Activated naive CD8-positive, alpha-beta T cell treated with anti-CD3 and anti-CD28 coated beads, Interleukin-2, amount 10 ng/mL, durations not matched to agents 7 days and 5 days (primary cell): ENCODE measurements at regions not wholly inside any gene's neighbourhood (a gene's known extent, or its start where the extent isn't known, plus 50 kb on each side); places are given as distances from the start of the nearest gene placed in this dataset.

Source experiments
- ATAC-seq: fragments of 150-1000 bp; cut with Tn5 transposase; one replicate; pipeline ENCODE4 v1.10.0; 2021; ENCODE audit warnings: low read depth, moderate library complexity
- POLR2A ChIA-PET: fragments of 350-600 bp; sonication (Branson Sonifier 250); formaldehyde crosslinking; loops from one replicate; lab custom pipeline; 2021; ENCODE audit warnings: antibody characterized with exemption; lab: Charles Lee
- DNase-seq: peaks from one replicate; pipeline ENCODE4 v3.0.0; 2021
- H3K27ac Mint-ChIP-seq: one replicate; pipeline ENCODE4 v1.8.0; 2022; ENCODE audit warnings: mild to moderate bottlenecking, mixed read lengths
- H3K27me3 Mint-ChIP-seq: one replicate; pipeline ENCODE4 v1.8.0; 2022; ENCODE audit warnings: mild to moderate bottlenecking, moderate library complexity, mixed read lengths
- H3K36me3 Mint-ChIP-seq: one replicate; pipeline ENCODE4 v1.8.0; 2021; ENCODE audit warnings: mild to moderate bottlenecking, mixed read lengths
- H3K4me1 Mint-ChIP-seq: one replicate; pipeline ENCODE4 v1.8.0; 2021; ENCODE audit warnings: mixed read lengths
- H3K4me3 Mint-ChIP-seq: one replicate; pipeline ENCODE4 v1.8.0; 2022; ENCODE audit warnings: mild to moderate bottlenecking, moderate library complexity, mixed read lengths
- H3K9me3 Mint-ChIP-seq: one replicate; pipeline ENCODE4 v1.8.0; 2021; ENCODE audit warnings: mixed read lengths

DNA sequence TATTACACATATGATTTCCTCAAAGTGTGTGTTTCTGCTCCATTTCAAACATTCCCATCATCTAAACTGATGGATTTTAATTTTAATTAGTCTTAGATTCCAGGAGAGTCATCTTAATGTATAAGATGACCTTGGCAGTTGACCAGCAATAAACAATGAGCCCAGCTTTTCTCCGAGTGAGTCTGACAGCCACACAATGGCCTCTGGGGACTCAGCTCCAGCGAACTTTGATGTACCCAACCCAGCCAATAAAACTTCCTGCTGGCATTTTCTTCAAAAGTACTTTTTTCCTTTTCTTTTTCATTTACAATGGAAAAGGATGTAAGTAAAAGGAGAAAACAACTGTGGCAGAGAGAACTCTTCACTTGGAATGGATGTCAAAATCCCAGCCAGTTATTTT lies 139.1 kb upstream of the CTBP2 start:
- Mint-ChIP-seq H3K27me3 (no peaks in the 10 kb centered on the region), H3K9me3 (peaks cover 2% of the 10 kb centered on the region), H3K4me3 (no peak overlapping the region), H3K4me1 (no peaks in the 10 kb centered on the region), H3K36me3 (no peaks in the 10 kb centered on the region), H3K27ac (no peak overlapping the region)
- no peak for ATAC-seq
- no peak for DNase-seq
- POLR2A ChIA-PET = no interaction called here

DNA sequence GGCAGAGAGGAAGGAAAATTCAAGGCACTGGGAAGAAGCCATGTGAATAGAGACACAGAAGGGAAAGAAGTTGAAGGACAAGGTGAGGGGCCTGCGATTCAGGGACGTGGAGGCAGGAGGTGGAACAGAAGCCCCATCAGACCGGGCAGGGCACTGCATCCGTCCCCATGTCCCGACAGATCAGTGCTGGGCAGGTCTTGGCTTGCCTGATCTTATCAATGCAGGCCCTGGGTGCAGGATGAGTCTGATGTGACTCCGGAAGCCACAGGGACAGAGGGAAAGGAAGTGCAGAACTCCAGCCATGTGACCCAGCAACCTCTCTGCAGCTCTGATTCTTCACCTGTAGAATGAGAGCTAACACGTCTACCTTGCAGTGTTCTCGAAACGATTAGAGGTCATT lies 136.2 kb upstream of the CTBP2 start:
- no peaks in the 10 kb centered on the region for H3K4me1 Mint-ChIP-seq
- DNase-seq (no peak), ATAC-seq (no peak)
- H3K9me3 Mint-ChIP-seq = peaks cover 3% of the 10 kb centered on the region
- H3K27ac Mint-ChIP-seq = no peak overlapping the region
- no peaks in the 10 kb centered on the region for H3K27me3 Mint-ChIP-seq
- H3K36me3 Mint-ChIP-seq = no peaks in the 10 kb centered on the region
- POLR2A ChIA-PET = no interaction called here
- H3K4me3 Mint-ChIP-seq = no peak overlapping the region

DNA sequence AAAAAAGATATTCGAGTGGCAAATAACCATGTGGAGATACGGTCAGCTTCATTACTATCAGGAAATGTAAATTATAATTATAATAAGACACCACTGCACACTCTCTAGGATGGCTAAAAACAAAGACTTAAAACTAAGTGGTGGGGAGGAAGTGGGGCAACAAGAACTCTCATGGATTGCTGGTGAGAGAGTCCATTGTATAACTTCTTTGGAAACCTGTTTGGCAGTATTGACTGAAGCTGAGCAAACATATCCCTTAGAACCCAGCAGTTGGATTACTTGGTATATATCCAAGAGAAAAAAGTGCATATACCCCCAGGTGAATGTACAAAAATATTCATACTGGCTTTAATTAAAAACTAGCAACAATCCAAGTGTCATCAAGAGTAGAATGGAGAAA lies 133.7 kb upstream of the CTBP2 start:
- Mint-ChIP-seq H3K36me3 (no peaks in the 10 kb centered on the region), H3K27me3 (no peaks in the 10 kb centered on the region), H3K9me3 (peaks cover 3% of the 10 kb centered on the region), H3K4me1 (no peaks in the 10 kb centered on the region), H3K4me3 (no peak overlapping the region), H3K27ac (no peak overlapping the region)
- POLR2A ChIA-PET = no interaction called here
- ATAC-seq (no peak), DNase-seq (no peak)

DNA sequence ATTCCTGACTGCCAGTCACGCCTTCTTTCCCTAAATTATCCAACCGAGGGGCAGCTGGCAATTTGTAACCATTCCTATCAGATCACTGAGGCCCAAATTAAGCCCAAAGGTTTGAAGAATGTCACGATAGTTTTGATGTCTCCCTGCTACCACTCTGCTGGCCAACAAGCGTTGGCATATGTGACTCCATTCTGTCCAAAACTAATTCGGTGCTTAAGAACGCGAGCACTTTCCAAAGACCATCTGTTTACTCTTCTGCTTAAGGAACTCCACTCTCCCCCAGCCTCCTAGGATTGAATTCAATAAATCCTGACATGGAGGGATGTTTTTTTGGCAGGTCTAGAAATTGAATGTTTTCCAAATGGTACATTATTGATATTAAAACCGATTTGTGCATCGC lies 131.5 kb upstream of the CTBP2 start:
- no peak for ATAC-seq
- POLR2A ChIA-PET = no interaction called here
- Mint-ChIP-seq H3K36me3 (no peaks in the 10 kb centered on the region), H3K9me3 (peaks cover 4% of the 10 kb centered on the region), H3K27me3 (no peaks in the 10 kb centered on the region), H3K4me1 (no peaks in the 10 kb centered on the region), H3K27ac (no peak overlapping the region), H3K4me3 (no peak overlapping the region)
- no peak for DNase-seq

DNA sequence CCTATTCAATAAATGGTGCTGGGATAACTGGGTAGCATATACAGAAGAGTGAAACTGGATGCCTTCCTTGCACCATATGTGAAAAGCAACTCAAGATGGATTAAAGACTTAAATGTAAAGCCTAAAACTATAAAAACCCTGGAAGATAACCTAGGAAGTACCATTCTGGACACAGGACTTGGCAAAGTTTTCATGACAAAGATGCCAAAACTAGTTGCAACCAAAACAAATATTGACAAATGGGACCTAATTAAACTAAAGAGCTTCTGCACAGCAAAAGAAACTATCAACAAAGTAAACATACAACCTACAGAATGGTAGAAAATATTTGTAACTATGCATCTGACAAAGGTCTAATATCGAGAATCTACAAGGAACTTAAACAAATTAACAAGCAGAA lies 129.1 kb upstream of the CTBP2 start:
- POLR2A ChIA-PET = no interaction called here
- Mint-ChIP-seq H3K36me3 (no peaks in the 10 kb centered on the region), H3K4me3 (no peak overlapping the region), H3K27ac (no peak overlapping the region), H3K27me3 (peaks cover 2% of the 10 kb centered on the region), H3K4me1 (no peaks in the 10 kb centered on the region), H3K9me3 (peaks cover 2% of the 10 kb centered on the region)
- ATAC-seq = no peak
- no peak for DNase-seq

DNA sequence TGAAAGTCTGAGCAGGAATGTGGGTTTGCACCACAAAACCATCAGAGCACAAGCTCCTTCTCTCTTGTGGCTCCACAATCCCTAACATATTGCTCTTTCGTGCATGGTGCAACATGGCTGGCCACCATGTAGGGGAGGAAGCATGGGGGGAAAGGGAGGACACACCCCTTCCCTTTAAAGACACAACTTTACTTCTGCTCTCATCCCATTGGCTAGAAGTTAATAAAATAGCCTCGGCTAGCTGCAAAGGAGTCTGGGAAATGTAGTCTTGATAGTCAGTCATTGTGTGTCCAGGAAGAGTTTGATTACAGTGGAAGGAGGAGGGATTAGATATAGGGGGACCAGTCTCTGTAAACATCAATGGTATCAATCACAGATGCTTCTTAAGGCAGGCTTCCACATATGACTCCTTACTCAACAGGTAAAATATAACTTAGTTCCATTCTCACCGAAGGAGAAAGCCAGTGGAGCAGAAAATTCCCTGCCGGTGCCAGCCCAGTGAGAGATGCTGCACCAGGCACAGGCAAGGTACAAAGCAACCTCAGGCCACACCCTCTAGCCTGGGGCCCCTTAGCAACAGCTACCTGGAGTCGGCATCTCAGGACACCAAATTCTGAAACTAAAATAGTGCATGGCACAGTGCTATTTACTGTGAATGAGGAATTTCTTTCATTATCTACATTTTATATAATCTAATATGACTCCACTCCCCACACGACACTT lies 124.7 kb upstream of the CTBP2 start:
- ATAC-seq = no peak
- H3K27ac Mint-ChIP-seq = no peak overlapping the region
- POLR2A ChIA-PET = no interaction called here
- no peak for DNase-seq
- no peak overlapping the region for H3K4me3 Mint-ChIP-seq
- peaks cover 2% of the 10 kb centered on the region for H3K27me3 Mint-ChIP-seq
- no peaks in the 10 kb centered on the region for H3K36me3 Mint-ChIP-seq
- no peaks in the 10 kb centered on the region for H3K4me1 Mint-ChIP-seq
- peaks cover 1% of the 10 kb centered on the region for H3K9me3 Mint-ChIP-seq

DNA sequence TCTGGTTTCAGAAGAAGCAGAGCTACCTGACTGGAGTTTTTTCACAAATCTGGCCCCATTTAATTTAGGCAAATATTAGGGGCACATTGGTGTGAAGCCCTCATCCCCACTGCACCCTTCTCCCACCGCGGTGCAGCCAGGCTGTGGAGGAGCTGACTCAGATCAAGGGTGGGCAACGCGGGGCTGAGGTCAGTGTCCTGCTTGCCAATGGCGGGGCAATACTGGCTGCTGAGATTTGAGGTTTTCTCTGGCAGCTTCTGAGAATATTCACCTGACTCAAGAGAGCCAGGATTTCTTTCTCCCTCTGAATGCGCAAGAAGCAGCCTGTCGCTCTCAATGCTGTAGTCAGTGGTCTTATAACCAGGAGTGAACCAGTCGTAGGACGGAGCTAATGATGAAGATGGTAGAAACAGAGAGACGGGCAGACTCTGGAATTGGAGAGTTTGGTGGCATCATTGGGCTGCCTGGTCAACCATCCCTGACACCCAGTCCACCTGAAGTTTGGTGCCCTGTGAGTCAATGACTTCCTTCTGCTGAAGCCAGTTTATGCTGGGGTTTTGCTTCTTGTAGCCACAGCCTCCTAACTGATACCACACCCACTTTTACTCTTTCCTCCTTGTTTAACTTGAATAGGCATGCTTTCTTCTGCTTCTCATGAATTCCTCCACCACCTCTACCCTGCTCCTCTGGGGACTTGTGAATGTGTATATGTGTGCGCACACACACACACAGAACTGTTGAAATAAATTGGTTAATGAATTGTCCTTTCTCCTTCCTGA lies 123.7 kb upstream of the CTBP2 start:
- Mint-ChIP-seq H3K4me3 (no peak overlapping the region), H3K27ac (no peak overlapping the region), H3K4me1 (no peaks in the 10 kb centered on the region), H3K9me3 (peaks cover 1% of the 10 kb centered on the region), H3K36me3 (no peaks in the 10 kb centered on the region), H3K27me3 (peaks cover 2% of the 10 kb centered on the region)
- DNase-seq = no peak
- no peak for ATAC-seq
- POLR2A ChIA-PET = no interaction called here

DNA sequence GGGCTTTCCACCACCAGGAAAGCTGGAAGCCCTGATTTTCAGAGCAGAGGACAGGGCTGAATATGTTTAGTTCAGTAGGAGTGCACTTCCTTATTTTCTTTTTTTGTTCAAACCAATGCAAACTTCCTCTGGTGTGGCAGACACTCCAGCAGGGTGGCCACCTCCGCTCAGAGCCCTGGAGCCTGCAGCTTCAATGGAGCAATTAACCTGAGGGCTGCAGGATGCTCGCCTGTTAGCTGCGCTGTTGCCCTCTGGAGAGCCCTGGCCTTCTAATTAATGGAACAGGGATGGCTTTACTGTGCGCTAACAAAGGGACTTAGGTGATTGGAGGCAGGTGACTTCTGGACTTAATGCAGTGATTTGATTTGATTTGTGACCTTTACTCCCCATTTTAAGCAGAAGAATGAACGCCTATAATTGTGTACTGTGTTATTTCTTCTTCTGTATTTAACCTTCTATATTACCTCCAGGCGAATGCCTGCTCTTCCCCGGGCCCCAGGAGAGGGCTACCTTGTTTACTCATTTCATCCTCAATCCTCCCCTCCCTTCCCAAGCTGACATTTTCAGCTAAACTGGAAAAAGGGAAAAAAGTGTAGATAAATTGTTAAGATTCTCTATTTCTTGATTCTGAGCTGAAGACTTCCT lies 123.0 kb upstream of the CTBP2 start:
- POLR2A ChIA-PET = no interaction called here
- H3K27me3 Mint-ChIP-seq = peaks cover 2% of the 10 kb centered on the region

DNA sequence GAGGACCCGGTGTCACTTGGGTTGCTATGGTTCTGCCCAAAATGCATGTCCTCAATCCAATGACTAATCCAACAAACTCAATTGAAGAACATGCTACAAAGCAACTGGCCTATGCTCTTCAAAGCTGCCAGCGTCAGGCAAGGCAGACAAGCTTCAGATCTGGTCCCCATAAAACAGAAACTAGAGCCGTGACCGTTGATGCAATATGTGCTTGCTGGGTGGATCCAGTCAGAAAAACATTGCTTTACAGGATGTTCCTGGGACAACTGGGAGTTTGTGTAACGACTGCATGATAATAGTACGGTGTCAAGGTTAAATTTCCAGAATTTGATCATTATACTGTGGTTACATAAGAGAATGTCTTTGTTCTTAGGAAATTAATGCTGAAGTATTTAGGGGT lies 120.7 kb upstream of the CTBP2 start:
- Mint-ChIP-seq H3K9me3 (peaks cover under 1% of the 10 kb centered on the region), H3K36me3 (no peaks in the 10 kb centered on the region), H3K4me1 (no peaks in the 10 kb centered on the region), H3K27me3 (peaks cover 2% of the 10 kb centered on the region), H3K27ac (no peak overlapping the region), H3K4me3 (no peak overlapping the region)
- no peak for DNase-seq
- ATAC-seq = no peak
- POLR2A ChIA-PET = no interaction called here

More for the DNA sequence above, 123.0 kb upstream of the CTBP2 start:
- Mint-ChIP-seq H3K9me3 (peaks cover 1% of the 10 kb centered on the region), H3K4me1 (no peaks in the 10 kb centered on the region), H3K4me3 (no peak overlapping the region), H3K36me3 (no peaks in the 10 kb centered on the region), H3K27ac (no peak overlapping the region)
- DNase-seq = no peak
- ATAC-seq = no peak

DNA sequence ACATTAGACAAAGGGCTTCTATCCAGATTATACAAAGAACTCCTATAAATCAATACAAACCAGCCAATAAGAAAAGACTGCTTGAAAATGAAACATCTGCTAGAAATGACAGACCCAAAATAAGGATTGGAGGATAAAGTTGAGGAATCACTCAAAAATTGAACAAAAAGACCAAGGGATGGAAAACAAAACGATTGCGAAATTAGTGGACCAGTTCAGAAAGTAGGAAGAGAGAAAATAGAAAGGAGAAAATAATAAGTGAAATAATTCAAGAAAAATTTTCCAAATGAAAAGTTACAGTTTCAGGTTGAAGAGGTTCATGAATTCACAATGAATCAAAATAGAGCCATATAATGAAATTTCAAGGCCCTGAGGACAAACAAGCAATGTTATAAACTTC lies 115.8 kb upstream of the CTBP2 start:
- H3K4me3 Mint-ChIP-seq = no peak overlapping the region
- peaks cover 1% of the 10 kb centered on the region for H3K9me3 Mint-ChIP-seq
- H3K27ac Mint-ChIP-seq = no peak overlapping the region
- ATAC-seq (no peak), DNase-seq (no peak)
- no peaks in the 10 kb centered on the region for H3K4me1 Mint-ChIP-seq
- POLR2A ChIA-PET = no interaction called here
- peaks cover 3% of the 10 kb centered on the region for H3K27me3 Mint-ChIP-seq
- H3K36me3 Mint-ChIP-seq = no peaks in the 10 kb centered on the region

DNA sequence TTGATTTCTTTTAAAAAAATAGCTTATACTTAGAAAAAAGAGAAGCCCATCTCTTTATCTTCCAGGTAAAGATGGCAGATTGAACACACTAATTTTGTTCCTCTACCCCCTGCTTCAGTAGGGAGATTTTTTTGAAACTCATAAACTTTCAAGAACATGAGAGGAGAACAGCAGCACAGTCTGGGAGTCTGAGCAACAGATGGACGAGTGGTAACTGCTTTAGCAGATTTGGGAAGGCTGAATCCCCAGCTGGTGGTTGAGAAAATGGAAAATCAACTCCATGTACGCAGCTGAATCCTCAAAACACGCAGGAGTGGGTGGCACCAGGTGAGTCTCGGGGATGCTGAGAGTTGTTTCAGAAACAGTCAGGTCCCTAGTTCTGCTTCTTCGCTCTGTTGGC lies 114.6 kb upstream of the CTBP2 start:
- ATAC-seq = no peak
- POLR2A ChIA-PET = no interaction called here
- peaks cover 3% of the 10 kb centered on the region for H3K27me3 Mint-ChIP-seq

DNA sequence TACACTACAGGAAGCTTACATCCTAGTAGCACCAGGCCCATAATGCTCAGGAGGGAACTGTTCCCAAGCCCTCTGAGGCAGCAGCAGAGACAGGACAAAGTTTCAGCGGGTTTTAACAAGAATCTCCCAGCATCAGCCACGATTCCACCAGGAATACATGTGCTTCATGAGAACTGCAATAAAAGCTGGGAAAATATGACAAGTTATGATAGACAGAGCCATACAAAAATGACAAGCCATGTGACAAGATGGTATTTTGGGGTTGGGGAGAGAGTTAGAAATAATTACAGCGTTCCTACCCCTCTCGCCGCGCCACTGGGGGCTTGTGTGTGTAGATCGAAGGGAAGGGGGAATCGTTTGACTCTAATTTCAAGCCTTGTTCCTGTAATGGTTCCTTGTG lies 112.7 kb upstream of the CTBP2 start:
- Mint-ChIP-seq H3K27ac (no peak overlapping the region), H3K36me3 (no peaks in the 10 kb centered on the region), H3K4me3 (no peak overlapping the region), H3K4me1 (no peaks in the 10 kb centered on the region), H3K27me3 (peaks cover 3% of the 10 kb centered on the region), H3K9me3 (peaks cover 1% of the 10 kb centered on the region)
- POLR2A ChIA-PET = no interaction called here
- DNase-seq (no peak), ATAC-seq (no peak)

More for the DNA sequence above, 114.6 kb upstream of the CTBP2 start:
- no peak overlapping the region for H3K27ac Mint-ChIP-seq
- H3K4me3 Mint-ChIP-seq = no peak overlapping the region
- H3K36me3 Mint-ChIP-seq = no peaks in the 10 kb centered on the region
- no peaks in the 10 kb centered on the region for H3K4me1 Mint-ChIP-seq
- no peak for DNase-seq
- peaks cover 1% of the 10 kb centered on the region for H3K9me3 Mint-ChIP-seq

DNA sequence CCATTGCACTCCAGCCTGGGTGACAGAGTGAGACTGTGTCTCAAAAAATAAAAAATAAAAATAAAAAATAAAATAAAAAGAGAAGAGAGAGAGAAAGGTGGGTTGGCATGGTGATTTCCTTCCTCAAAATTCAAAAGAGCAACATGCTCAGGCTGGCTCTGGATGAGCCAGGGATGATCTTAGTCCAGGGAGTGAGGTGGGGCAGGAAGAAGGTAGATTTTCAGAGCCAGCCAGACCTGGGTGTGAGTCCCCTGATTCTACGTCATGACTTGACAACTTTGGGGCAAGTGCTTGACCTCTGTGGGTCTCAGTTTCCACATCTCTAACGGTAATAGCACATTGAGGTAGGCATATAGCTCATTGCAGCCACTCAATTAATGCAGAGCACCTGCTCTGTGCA lies 109.4 kb upstream of the CTBP2 start:
- ATAC-seq (no peak), DNase-seq (no peak)
- H3K9me3 Mint-ChIP-seq = no peaks in the 10 kb centered on the region
- POLR2A ChIA-PET = no interaction called here
- no peaks in the 10 kb centered on the region for H3K36me3 Mint-ChIP-seq
- H3K4me1 Mint-ChIP-seq = no peaks in the 10 kb centered on the region
- peaks cover 3% of the 10 kb centered on the region for H3K27me3 Mint-ChIP-seq
- H3K27ac Mint-ChIP-seq = no peak overlapping the region
- no peak overlapping the region for H3K4me3 Mint-ChIP-seq

DNA sequence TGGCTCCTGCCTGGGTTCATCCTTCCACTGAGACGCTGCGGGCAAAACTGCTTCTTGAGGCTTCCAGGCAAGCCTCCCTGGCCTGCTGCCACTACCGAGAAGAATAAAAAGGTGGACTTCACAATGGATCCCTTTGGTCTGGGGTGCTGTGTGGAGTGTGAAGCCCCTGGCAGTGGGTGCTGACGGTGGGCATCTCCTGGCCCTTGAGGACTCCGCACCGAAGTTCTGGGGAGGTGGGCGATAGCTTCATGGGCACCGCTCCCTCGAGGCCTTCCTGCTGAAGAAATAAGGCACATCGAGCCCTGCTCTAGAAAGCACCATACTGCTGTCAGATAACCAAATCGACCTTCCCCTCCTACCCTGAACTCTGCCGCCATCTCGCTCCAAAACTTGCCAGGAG lies 106.6 kb upstream of the CTBP2 start:
- Mint-ChIP-seq H3K4me1 (no peaks in the 10 kb centered on the region), H3K4me3 (no peak overlapping the region), H3K9me3 (peaks cover 2% of the 10 kb centered on the region), H3K27ac (no peak overlapping the region), H3K36me3 (no peaks in the 10 kb centered on the region), H3K27me3 (no peaks in the 10 kb centered on the region)
- DNase-seq (no peak), ATAC-seq (no peak)
- POLR2A ChIA-PET = no interaction called here
